Gastroesophageal sphincter (tissue), 4 donors: ENCODE measurements at regions not wholly inside any gene's neighbourhood (a gene's known extent, or its start where the extent isn't known, plus 50 kb on each side); places are given as distances from the start of the nearest gene placed in this dataset.

ENCODE experiments used
- ATAC-seq: fragments of 150-250 bp; one replicate; pipeline ENCODE4 v1.9.1; 2016; ENCODE audit warnings: mild to moderate bottlenecking, moderate library complexity
- H3K27ac ChIP-seq, 4 donors: fragments of 200-600 bp; sonication (generic) in 3 of 4; 1 replicate in 3 of 4; 2 replicates in 1 of 4; pipeline ENCODE4 v1.5.1; 2016 to 2019
- H3K27me3 ChIP-seq: fragments of 200-600 bp; sonication (generic); one replicate; pipeline ENCODE4 v1.5.1; 2019
- H3K36me3 ChIP-seq, 2 donors: fragments of 200-600 bp; sonication (generic); one replicate each; pipeline ENCODE4 v1.5.1; 2019; ENCODE audit warnings: control low read depth in 1 of 2
- H3K4me1 ChIP-seq, 3 donors: fragments of 200-600 bp; sonication (generic); 1 replicate in 2 of 3; 2 replicates in 1 of 3; pipeline ENCODE4 v1.5.1; 2016 to 2019; ENCODE audit warnings: control low read depth in 2 of 3
- H3K4me3 ChIP-seq, 2 donors: fragments of 200-600 bp; sonication (generic); one replicate each; pipeline ENCODE4 v1.5.1; 2019; ENCODE audit warnings: mild to moderate bottlenecking in 1 of 2, moderate library complexity in 1 of 2
- H3K9me3 ChIP-seq, 3 donors: fragments of 200-600 bp; sonication (generic); one replicate each; pipeline ENCODE4 v1.5.1; 2017 to 2019; ENCODE audit warnings: control low read depth in 2 of 3
- EP300 ChIP-seq: sonication (generic); formaldehyde crosslinking; IDR thresholded peaks from one replicate; pipeline ENCODE4 v1.6.1; 2017; ENCODE audit warnings: antibody characterized with exemption, mild to moderate bottlenecking
- POLR2A ChIP-seq, 2 donors: fragments of 450-650 bp; IDR thresholded peaks; one replicate each; pipeline ENCODE4 v1.6.1; 2017; ENCODE audit warnings: antibody characterized with exemption in 2 of 2, mild to moderate bottlenecking in 2 of 2, moderate library complexity in 1 of 2
- POLR2AphosphoS5 ChIP-seq: sonication (generic); formaldehyde crosslinking; IDR thresholded peaks from one replicate; pipeline ENCODE4 v1.6.1; 2017; ENCODE audit warnings: antibody characterized with exemption
- WGBS, 2 donors: methylation state at CpG; one replicate each; pipeline ENCODE4 v1.1.5; 2018; ENCODE audit warnings: low coverage in 1 of 2; 5-methylcytosine and 5-hydroxymethylcytosine counted together
- TF ChIP-seq, protein P1 (sequence below), 4 experiments: fragments of 200-600 bp in 2 of 4; fragments of 450-650 bp in 2 of 4; sonication (generic) in 1 of 4; IDR thresholded peaks; one replicate each; pipeline ENCODE4 v1.5.1; 2017 to 2019; ENCODE audit warnings: antibody characterized with exemption in 4 of 4, mild to moderate bottlenecking in 2 of 4, moderate library complexity in 2 of 4

DNA sequence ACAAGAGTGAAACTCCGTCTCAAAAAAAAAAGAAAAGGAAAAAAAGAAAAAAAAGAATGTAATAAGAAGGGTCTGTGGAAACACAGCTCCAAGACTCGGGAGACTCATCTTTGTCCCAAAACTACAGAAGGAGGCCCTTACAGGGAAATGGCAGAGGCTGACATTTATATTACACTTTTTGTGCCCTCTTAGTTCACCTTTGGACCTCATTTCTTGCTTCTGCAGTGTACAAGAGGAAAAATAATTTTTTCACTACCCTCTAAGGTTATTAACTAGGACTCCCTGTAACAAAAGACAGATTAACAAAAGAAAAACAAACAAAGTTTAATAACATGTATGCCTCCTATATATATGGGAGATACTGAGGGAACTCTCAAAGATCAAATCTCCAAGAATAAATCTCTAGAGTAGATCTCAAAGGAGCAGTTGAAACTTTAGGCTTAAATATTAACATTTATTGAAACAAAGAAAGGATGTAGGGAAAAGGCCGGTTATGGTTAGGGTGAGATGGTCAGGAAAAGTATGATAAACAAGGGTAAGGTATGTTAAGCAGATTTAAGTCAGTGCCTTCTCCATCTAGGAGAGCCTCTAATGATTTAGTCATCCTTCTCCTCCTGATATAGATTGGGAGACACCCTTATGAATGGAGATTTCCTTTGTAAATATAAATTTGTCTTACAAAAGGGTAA is 121.3 kb upstream of the JADE1 start:
- no peaks in the 10 kb centered on the region for H3K4me1 ChIP-seq
- no peaks in the 10 kb centered on the region for H3K36me3 ChIP-seq
- H3K27ac ChIP-seq, result no peak overlapping the region
- no peak for TF ChIP-seq POLR2AphosphoS5
- TF ChIP-seq EP300, result no peak
- TF ChIP-seq, protein P1, sequence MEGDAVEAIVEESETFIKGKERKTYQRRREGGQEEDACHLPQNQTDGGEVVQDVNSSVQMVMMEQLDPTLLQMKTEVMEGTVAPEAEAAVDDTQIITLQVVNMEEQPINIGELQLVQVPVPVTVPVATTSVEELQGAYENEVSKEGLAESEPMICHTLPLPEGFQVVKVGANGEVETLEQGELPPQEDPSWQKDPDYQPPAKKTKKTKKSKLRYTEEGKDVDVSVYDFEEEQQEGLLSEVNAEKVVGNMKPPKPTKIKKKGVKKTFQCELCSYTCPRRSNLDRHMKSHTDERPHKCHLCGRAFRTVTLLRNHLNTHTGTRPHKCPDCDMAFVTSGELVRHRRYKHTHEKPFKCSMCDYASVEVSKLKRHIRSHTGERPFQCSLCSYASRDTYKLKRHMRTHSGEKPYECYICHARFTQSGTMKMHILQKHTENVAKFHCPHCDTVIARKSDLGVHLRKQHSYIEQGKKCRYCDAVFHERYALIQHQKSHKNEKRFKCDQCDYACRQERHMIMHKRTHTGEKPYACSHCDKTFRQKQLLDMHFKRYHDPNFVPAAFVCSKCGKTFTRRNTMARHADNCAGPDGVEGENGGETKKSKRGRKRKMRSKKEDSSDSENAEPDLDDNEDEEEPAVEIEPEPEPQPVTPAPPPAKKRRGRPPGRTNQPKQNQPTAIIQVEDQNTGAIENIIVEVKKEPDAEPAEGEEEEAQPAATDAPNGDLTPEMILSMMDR (IDR thresholded peaks at IDR 0.05), result no peak
- no peak for TF ChIP-seq POLR2A (IDR thresholded peaks at IDR 0.05)
- WGBS, 2 donors, result 57 to 74% methylated on average over 3 of the region's 3 CpGs
- H3K4me3 ChIP-seq, result no peak overlapping the region
- no peak for ATAC-seq
- H3K9me3 ChIP-seq, result no peaks in the 10 kb centered on the region
- no peaks in the 10 kb centered on the region for H3K27me3 ChIP-seq

DNA sequence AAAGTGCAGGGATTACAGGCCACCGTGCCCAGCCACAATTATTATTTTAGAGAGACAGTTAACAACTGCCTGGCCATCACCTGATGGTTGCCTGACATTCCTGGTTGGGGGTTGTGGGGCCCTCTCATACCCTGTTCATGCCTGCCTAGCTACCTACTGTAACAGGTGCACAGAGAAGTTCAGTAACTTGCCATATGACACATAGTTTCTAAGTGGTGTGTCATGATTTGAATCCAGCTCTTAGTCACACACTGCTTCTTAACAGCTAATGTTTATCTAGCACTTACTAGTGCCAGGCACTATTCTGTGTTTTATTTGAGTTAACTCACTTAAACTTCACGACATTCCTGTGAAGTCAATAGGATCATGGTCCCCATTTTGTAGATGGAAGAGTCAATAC is 122.7 kb upstream of the JADE1 start:
- no peak for ATAC-seq
- WGBS, 2 donors, result 92 to 100% methylated on average over 1 to 2 of the region's 2 CpGs
- no peaks in the 10 kb centered on the region for H3K27me3 ChIP-seq

DNA sequence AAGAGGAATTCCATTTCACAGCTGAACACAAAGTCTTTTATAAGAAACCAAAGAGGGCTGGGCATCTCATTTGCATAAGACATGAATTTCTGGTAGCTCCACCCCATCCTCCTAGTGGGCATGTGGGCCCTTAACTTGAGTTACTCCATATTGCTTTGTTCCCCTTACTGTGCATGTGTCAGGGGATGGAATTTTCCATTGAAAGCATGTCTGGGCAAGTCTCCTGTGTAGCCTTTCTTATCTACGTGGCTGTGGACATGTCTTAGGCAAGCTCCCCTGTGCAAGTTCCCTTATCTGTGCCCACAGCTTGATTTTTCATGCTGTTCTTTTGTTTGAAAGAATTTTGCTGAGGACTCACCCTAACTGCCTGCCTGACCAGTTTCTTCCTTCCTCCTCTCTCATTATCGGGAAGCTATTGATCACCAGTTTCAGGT is 123.5 kb upstream of the JADE1 start:
- Histone ChIP-seq H3K36me3 (no peaks in the 10 kb centered on the region), H3K4me3 (no peak overlapping the region), H3K27ac (no peak overlapping the region), H3K9me3 (no peaks in the 10 kb centered on the region), H3K4me1 (no peaks in the 10 kb centered on the region), H3K27me3 (no peaks in the 10 kb centered on the region)
- WGBS, 2 donors, result 87 to 94% methylated on average over 2 of the region's 2 CpGs
- no peak for ATAC-seq
- TF ChIP-seq POLR2A (IDR thresholded peaks at IDR 0.05), result no peak
- TF ChIP-seq, protein P1 (IDR thresholded peaks at IDR 0.05), result no peak
- TF ChIP-seq POLR2AphosphoS5, result no peak
- TF ChIP-seq EP300, result no peak

More for the DNA sequence above, 122.7 kb upstream of the JADE1 start:
- Histone ChIP-seq H3K9me3 (no peaks in the 10 kb centered on the region), H3K4me1 (no peaks in the 10 kb centered on the region), H3K27ac (no peak overlapping the region), H3K36me3 (no peaks in the 10 kb centered on the region), H3K4me3 (no peak overlapping the region)
- TF ChIP-seq, protein P1 (IDR thresholded peaks at IDR 0.05), result no peak
- TF ChIP-seq EP300 (no peak), POLR2A (IDR thresholded peaks at IDR 0.05) (no peak), POLR2AphosphoS5 (no peak)

- TF ChIP-seq POLR2A (IDR thresholded peaks at IDR 0.05) (no peak), EP300 (no peak), POLR2AphosphoS5 (no peak)
- TF ChIP-seq, protein P1 (IDR thresholded peaks at IDR 0.05), result no peak
- no peak overlapping the region for H3K27ac ChIP-seq
- no peaks in the 10 kb centered on the region for H3K27me3 ChIP-seq
- no peaks in the 10 kb centered on the region for H3K9me3 ChIP-seq
- 74 to 81% methylated on average over 2 of the region's 2 CpGs for WGBS, 2 donors
- H3K36me3 ChIP-seq, result no peaks in the 10 kb centered on the region
- no peak for ATAC-seq
- H3K4me3 ChIP-seq, result no peak overlapping the region
- no peaks in the 10 kb centered on the region for H3K4me1 ChIP-seq
Measured at GRCh38 chr4:128684016-128684415, 125.5 kb upstream of the JADE1 start.

GRCh38 chr4:128682942-128683666 is 126.4 kb upstream of the JADE1 start:
- no peak overlapping the region for H3K27ac ChIP-seq
- no peaks in the 10 kb centered on the region for H3K27me3 ChIP-seq
- TF ChIP-seq, protein P1 (IDR thresholded peaks at IDR 0.05), result no peak
- TF ChIP-seq EP300, result no peak
- no peak overlapping the region for H3K4me3 ChIP-seq
- no peaks in the 10 kb centered on the region for H3K4me1 ChIP-seq
- no peaks in the 10 kb centered on the region for H3K36me3 ChIP-seq
- H3K9me3 ChIP-seq, result no peaks in the 10 kb centered on the region
- WGBS, 2 donors, result 67 to 81% methylated on average over 6 to 7 of the region's 9 CpGs
- ATAC-seq, result no peak
